GM21390 (cell line): ENCODE measurements at regions not wholly inside any gene's neighbourhood (a gene's known extent, or its start where the extent isn't known, plus 50 kb on each side); places are given as distances from the start of the nearest gene placed in this dataset.
"Not testable (repeated sequence)": the region's sequence is repeated elsewhere in the genome, so short reads cannot be mapped to it uniquely, and the experiment has no call there.

Experiments
- ATAC-seq: cut with Tn5 transposase; IDR thresholded peaks from one replicate; pipeline ENCODE4 v1.9.1; 2021; ENCODE audit not compliant: unreplicated experiment

GRCh38 chr6:81625216-81625615 is 127.3 kb downstream of the TENT5A start:
- ATAC-seq, result no peak

GRCh38 chr6:81624453-81624852 is 128.0 kb downstream of the TENT5A start:
- ATAC-seq, result no peak

GRCh38 chr6:81623106-81623759 is 129.2 kb downstream of the TENT5A start:
- ATAC-seq, result no peak

- ATAC-seq, result no peak
Observed at GRCh38 chr6:81621816-81622395, 130.6 kb downstream of the TENT5A start.

- no peak for ATAC-seq
Observed at GRCh38 chr6:81614292-81614691, 138.2 kb downstream of the TENT5A start.

- ATAC-seq, result no peak
Observed at GRCh38 chr6:81613606-81614005, 138.9 kb downstream of the TENT5A start.

- no peak for ATAC-seq
Observed at GRCh38 chr6:81612136-81612535, 140.3 kb downstream of the TENT5A start.

GRCh38 chr6:81609736-81610135 is 142.7 kb downstream of the TENT5A start:
- no peak for ATAC-seq

GRCh38 chr6:81608776-81609175 is 143.7 kb downstream of the TENT5A start:
- no peak for ATAC-seq

- ATAC-seq, result no peak
Observed at GRCh38 chr6:81606965-81607381, 145.5 kb downstream of the TENT5A start.

GRCh38 chr6:81605526-81605925 is 147.0 kb downstream of the TENT5A start:
- no peak for ATAC-seq

- no peak for ATAC-seq
Observed at GRCh38 chr6:81601918-81602317, 150.6 kb downstream of the TENT5A start.

- ATAC-seq, result not testable (repeated sequence)
Observed at GRCh38 chr6:81600488-81600887, 152.0 kb downstream of the TENT5A start.

- no peak for ATAC-seq
Observed at GRCh38 chr6:81594501-81594900, 158.0 kb downstream of the TENT5A start.

GRCh38 chr6:81590314-81590691 is 162.2 kb downstream of the TENT5A start:
- no peak for ATAC-seq

- no peak for ATAC-seq
Observed at GRCh38 chr6:81589465-81590313, 162.8 kb downstream of the TENT5A start.

- not testable (repeated sequence) for ATAC-seq
Observed at GRCh38 chr6:81585686-81586085, 166.8 kb downstream of the TENT5A start.

GRCh38 chr6:81584156-81584555 is 168.3 kb downstream of the TENT5A start:
- not testable (repeated sequence) for ATAC-seq

GRCh38 chr6:81575442-81575841 is 177.0 kb downstream of the TENT5A start:
- ATAC-seq, result no peak

- no peak for ATAC-seq
Observed at GRCh38 chr6:81572020-81572419, 180.5 kb downstream of the TENT5A start.

GRCh38 chr6:81570681-81571080 is 181.8 kb downstream of the TENT5A start:
- no peak for ATAC-seq

GRCh38 chr6:81568973-81569372 is 183.5 kb downstream of the TENT5A start:
- no peak for ATAC-seq
